ENCODE measurements at regions not wholly inside any gene's neighbourhood (a gene's known extent, or its start where the extent isn't known, plus 50 kb on each side); places are given as distances from the start of the nearest gene placed in this dataset.

- TF ChIP-seq CTCF (IDR thresholded peaks at IDR 0.05): no peak
These were observed 444.0 kb upstream of the PTGER4 start for GRCh38 chr5:40235471-40236400.

- no peak for TF ChIP-seq CTCF (IDR thresholded peaks at IDR 0.05)
These were observed 446.4 kb upstream of the PTGER4 start for GRCh38 chr5:40233268-40233667.

DNA sequence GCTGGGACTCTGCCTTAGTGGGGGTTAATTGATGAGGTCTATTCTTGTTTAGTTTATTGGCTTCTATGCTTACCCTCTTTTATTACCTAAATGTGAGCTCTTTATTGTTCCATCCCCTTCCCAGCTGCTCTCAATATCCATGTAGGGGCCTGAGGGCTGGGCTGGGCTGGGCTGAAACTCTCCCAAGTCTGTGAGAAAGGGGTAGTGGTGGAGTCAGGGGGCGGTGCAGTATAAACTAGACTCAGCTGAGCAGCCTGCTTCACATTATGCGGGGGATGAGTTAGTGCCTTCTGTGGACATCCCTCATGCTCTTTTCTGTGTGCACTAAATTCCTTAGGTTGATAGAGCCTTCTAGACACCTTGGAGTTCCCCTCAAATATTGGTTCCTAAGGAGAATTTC is 451.8 kb upstream of the PTGER4 start:
- no peak for TF ChIP-seq CTCF (IDR thresholded peaks at IDR 0.05)

DNA sequence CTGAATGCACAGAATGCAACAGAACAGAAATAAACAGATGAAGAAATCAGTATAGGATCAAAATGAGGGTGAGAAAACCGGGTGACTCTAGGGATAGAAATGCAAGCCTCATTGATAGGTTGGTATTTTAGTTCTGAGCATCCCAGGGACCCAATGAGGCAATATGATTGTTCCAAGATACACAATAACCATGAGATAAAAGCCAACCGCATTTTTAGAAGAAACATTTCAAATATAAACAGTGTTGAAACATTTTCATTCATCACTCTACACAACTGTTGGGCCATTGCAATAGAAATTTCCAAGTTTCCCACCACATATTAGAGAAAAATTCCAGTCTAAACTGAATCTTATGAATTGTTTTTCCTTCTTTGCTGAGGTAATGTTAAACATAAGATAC is 452.3 kb upstream of the PTGER4 start:
- TF ChIP-seq CTCF (IDR thresholded peaks at IDR 0.05): no peak

DNA sequence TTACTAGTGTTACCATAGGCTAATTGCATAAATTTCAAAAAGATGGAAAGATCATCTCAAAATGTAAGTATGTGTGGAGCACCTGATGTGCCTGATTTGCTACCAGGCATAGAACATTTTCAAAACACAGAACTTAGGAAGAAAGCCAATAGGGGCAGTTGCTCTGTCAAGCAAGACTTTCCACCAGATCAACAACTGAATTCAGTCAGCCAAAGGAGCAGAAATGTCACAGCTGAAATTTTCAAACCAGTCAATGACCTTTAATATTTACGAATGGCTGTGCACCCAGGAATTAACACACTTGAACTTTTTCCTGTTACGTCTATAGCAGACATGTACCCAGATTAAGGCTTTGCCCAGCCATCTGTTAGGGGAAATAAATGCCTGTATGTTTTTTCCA is 452.8 kb upstream of the PTGER4 start:
- no peak for TF ChIP-seq CTCF (IDR thresholded peaks at IDR 0.05)

- no peak for TF ChIP-seq CTCF (IDR thresholded peaks at IDR 0.05)
These were observed 455.3 kb upstream of the PTGER4 start for GRCh38 chr5:40224421-40224820.

DNA sequence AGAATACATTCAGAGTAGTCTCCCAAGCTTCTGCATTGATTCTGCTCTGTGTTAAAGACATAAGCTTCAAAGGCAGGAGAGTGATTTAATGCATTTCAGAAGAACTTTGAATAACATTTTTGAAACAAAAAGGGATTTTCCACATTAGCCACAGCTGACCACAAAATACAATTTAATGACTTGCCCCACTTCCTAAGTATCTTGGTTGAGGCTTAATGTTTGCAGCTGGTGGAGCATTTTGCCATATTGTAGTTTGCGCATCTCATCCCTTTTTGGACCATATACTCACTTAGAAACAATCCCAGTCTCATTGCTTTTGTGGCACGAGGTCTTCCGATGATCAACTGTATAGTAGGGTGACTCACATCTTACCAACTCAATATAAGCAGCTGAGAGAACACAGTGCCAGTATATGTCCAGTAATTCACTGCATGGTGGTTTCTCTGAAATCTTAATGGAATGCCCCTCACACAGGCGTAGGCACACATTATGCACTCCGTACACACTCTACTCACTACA is 455.8 kb upstream of the PTGER4 start:
- TF ChIP-seq CTCF (IDR thresholded peaks at IDR 0.05): no peak
